ENCODE measurements at regions not wholly inside any gene's neighbourhood (a gene's known extent, or its start where the extent isn't known, plus 50 kb on each side); places are given as distances from the start of the nearest gene placed in this dataset.

DNA sequence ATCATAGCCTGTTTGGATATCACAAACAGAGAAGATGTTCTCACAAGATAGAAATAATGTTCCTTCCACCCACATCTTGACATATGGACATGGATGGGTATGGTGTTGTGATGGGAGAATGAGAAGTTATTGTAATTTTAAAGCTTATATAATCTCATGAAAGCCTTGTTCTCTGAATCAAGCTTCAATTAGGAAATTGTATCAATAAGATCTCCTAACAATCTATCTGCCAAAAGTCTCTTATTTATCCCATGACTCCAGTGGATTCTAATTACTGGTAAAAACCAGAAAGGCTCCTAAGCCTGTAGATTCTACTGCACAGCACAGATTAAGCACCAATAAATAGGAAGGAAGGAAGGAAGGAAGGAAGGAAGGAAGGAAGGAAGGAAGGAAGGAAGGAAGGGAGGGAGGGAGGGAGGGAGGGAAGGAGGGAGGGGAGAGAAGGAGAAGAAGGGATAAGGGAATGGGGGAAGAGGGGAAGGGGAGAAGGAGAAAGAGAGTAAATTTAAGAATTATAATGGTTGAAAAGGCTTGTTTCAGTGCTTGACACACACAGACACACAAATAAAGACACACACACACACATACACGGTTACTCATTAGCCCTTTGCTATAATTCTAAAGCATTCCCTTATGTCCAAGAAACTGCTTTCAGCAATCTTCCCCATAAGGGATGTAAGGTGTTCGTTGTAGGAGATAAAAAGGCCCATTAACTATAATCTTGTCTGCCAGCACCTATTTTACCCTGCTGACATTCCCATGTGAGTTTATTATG is 258.0 kb upstream of the API5 start:
- DNase-seq (ENCODE audit: low read depth in 1 of 2, low spot score in 1 of 2), result no peak
- Histone ChIP-seq H3K27me3 (ENCODE audit: insufficient read depth, poor library complexity, severe bottlenecking) (no peaks in the 10 kb centered on the region), H3K27ac (replicated peaks) (no peak overlapping the region), H3K4me3 (replicated peaks; ENCODE audit: insufficient read depth, low read length) (no peak overlapping the region)
- TF ChIP-seq GABPA (IDR thresholded peaks at IDR 0.05; ENCODE audit: low read depth), result no peak
- no peak for TF ChIP-seq SPI1 (IDR thresholded peaks at IDR 0.05; ENCODE audit: borderline replicate concordance, low read depth)
- TF ChIP-seq, protein P1, sequence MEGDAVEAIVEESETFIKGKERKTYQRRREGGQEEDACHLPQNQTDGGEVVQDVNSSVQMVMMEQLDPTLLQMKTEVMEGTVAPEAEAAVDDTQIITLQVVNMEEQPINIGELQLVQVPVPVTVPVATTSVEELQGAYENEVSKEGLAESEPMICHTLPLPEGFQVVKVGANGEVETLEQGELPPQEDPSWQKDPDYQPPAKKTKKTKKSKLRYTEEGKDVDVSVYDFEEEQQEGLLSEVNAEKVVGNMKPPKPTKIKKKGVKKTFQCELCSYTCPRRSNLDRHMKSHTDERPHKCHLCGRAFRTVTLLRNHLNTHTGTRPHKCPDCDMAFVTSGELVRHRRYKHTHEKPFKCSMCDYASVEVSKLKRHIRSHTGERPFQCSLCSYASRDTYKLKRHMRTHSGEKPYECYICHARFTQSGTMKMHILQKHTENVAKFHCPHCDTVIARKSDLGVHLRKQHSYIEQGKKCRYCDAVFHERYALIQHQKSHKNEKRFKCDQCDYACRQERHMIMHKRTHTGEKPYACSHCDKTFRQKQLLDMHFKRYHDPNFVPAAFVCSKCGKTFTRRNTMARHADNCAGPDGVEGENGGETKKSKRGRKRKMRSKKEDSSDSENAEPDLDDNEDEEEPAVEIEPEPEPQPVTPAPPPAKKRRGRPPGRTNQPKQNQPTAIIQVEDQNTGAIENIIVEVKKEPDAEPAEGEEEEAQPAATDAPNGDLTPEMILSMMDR (IDR thresholded peaks at IDR 0.05; ENCODE audit: insufficient read depth, low read length), result no peak
- TF ChIP-seq, protein P2, sequence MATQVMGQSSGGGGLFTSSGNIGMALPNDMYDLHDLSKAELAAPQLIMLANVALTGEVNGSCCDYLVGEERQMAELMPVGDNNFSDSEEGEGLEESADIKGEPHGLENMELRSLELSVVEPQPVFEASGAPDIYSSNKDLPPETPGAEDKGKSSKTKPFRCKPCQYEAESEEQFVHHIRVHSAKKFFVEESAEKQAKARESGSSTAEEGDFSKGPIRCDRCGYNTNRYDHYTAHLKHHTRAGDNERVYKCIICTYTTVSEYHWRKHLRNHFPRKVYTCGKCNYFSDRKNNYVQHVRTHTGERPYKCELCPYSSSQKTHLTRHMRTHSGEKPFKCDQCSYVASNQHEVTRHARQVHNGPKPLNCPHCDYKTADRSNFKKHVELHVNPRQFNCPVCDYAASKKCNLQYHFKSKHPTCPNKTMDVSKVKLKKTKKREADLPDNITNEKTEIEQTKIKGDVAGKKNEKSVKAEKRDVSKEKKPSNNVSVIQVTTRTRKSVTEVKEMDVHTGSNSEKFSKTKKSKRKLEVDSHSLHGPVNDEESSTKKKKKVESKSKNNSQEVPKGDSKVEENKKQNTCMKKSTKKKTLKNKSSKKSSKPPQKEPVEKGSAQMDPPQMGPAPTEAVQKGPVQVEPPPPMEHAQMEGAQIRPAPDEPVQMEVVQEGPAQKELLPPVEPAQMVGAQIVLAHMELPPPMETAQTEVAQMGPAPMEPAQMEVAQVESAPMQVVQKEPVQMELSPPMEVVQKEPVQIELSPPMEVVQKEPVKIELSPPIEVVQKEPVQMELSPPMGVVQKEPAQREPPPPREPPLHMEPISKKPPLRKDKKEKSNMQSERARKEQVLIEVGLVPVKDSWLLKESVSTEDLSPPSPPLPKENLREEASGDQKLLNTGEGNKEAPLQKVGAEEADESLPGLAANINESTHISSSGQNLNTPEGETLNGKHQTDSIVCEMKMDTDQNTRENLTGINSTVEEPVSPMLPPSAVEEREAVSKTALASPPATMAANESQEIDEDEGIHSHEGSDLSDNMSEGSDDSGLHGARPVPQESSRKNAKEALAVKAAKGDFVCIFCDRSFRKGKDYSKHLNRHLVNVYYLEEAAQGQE (IDR thresholded peaks at IDR 0.05; ENCODE audit: insufficient replicate concordance, low read depth), result no peak
- no peak for TF ChIP-seq POLR2AphosphoS5 (IDR thresholded peaks at IDR 0.05; ENCODE audit: low read depth)

DNA sequence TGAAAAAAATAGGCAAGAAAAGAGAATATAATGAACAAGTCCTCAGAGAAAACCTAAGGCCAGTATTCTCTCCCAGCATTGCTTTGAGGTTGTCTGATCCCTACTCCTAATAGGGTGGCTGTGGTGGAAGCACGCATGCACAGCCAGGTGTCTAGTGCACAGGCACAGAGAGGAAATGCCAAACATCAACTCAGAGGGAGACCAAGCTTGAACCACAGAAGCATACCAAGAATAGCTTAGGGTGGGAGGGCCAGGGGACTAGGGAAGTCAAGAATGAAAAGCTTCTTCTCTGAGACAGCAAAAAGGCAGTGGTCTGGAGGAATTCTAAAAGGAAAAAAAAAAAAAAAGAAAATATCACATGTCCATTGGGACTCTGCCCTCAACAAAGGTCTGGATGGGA is 244.1 kb upstream of the API5 start:
- Histone ChIP-seq H3K27ac (replicated peaks) (no peak overlapping the region), H3K27me3 (ENCODE audit: insufficient read depth, poor library complexity, severe bottlenecking) (peaks cover 2% of the 10 kb centered on the region), H3K4me3 (replicated peaks; ENCODE audit: insufficient read depth, low read length) (no peak overlapping the region)
- no peak for DNase-seq (ENCODE audit: low read depth in 1 of 2, low spot score in 1 of 2)
- TF ChIP-seq, protein P1 (IDR thresholded peaks at IDR 0.05; ENCODE audit: insufficient read depth, low read length), result no peak
- TF ChIP-seq GABPA (IDR thresholded peaks at IDR 0.05; ENCODE audit: low read depth) (no peak), SPI1 (IDR thresholded peaks at IDR 0.05; ENCODE audit: borderline replicate concordance, low read depth) (no peak), POLR2AphosphoS5 (IDR thresholded peaks at IDR 0.05; ENCODE audit: low read depth) (no peak)
- TF ChIP-seq, protein P2 (IDR thresholded peaks at IDR 0.05; ENCODE audit: insufficient replicate concordance, low read depth), result no peak

DNA sequence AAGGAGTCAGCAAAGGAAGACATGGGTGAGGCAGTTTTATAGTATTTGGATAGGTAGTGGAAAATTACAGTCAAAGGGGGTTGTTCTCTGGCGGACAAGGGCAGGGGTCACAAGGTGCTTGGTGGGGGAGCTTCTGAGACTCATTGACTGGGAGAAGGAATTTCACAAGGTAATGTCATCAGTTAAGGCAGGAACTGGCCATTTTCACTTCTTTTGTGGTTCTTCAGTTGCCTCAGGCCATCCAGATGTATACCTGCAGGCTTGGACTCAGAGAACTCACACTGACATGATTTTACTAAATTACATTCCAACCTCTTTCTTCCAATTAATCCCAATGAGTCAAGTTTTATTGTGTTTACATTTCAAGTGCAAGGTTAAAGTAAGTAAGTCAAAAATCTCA is 240.5 kb upstream of the API5 start:
- H3K27ac ChIP-seq (replicated peaks), result no peak overlapping the region
- no peak for DNase-seq (ENCODE audit: low read depth in 1 of 2, low spot score in 1 of 2)
- no peak for TF ChIP-seq SPI1 (IDR thresholded peaks at IDR 0.05; ENCODE audit: borderline replicate concordance, low read depth)
- TF ChIP-seq, protein P1 (IDR thresholded peaks at IDR 0.05; ENCODE audit: insufficient read depth, low read length), result no peak
- TF ChIP-seq POLR2AphosphoS5 (IDR thresholded peaks at IDR 0.05; ENCODE audit: low read depth), result no peak
- TF ChIP-seq GABPA (IDR thresholded peaks at IDR 0.05; ENCODE audit: low read depth), result no peak
- TF ChIP-seq, protein P2 (IDR thresholded peaks at IDR 0.05; ENCODE audit: insufficient replicate concordance, low read depth), result no peak

More for the DNA sequence above, 240.5 kb upstream of the API5 start:
- H3K27me3 ChIP-seq (ENCODE audit: insufficient read depth, poor library complexity, severe bottlenecking), result peaks cover 3% of the 10 kb centered on the region
- no peak overlapping the region for H3K4me3 ChIP-seq (replicated peaks; ENCODE audit: insufficient read depth, low read length)
